ENCODE measurements at regions not wholly inside any gene's neighbourhood (a gene's known extent, or its start where the extent isn't known, plus 50 kb on each side); places are given as distances from the start of the nearest gene placed in this dataset.

DNA sequence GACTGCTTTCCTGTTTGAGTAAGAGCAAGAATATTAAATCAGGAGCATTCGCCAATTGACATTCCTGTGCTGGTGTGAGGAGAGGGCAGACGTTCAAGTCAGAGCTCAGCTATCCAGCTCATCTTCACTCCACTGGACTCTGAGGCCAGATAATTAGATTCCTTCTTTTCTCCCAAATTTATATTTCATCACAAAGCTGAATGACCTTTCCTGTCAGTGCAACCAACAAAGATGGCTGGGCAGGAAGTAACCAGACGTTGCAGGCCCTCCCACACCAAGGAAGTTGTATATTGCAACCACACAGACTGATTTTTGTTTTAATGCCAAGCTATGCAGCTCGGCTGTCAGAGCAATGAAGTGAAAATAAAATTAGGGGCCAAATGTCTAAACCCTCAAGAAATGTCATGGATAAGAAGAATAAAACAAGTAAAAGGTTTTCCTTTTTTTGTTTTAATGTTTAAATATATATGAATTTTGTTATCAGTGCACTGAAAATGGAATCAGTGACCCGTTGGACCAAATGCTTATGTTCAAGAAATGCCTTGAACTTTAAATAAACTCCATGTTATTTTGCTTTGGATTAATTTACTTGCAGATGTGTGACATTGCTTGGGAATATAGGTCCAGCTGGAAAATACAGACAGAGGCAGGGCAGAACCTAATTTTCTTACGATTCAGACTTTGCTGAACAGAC lies 578.9 kb upstream of the FAT1 start:
- TF ChIP-seq, protein P1, sequence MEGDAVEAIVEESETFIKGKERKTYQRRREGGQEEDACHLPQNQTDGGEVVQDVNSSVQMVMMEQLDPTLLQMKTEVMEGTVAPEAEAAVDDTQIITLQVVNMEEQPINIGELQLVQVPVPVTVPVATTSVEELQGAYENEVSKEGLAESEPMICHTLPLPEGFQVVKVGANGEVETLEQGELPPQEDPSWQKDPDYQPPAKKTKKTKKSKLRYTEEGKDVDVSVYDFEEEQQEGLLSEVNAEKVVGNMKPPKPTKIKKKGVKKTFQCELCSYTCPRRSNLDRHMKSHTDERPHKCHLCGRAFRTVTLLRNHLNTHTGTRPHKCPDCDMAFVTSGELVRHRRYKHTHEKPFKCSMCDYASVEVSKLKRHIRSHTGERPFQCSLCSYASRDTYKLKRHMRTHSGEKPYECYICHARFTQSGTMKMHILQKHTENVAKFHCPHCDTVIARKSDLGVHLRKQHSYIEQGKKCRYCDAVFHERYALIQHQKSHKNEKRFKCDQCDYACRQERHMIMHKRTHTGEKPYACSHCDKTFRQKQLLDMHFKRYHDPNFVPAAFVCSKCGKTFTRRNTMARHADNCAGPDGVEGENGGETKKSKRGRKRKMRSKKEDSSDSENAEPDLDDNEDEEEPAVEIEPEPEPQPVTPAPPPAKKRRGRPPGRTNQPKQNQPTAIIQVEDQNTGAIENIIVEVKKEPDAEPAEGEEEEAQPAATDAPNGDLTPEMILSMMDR (IDR thresholded peaks at IDR 0.05): no peak
- TF ChIP-seq POLR2A (IDR thresholded peaks at IDR 0.05) (no peak), POLR2AphosphoS5 (IDR thresholded peaks at IDR 0.05) (no peak), EP300 (IDR thresholded peaks at IDR 0.05) (no peak)
